ENCODE measurements at regions not wholly inside any gene's neighbourhood (a gene's known extent, or its start where the extent isn't known, plus 50 kb on each side); places are given as distances from the start of the nearest gene placed in this dataset.
A peak's percentile ranks its signal among the peaks of the same experiment; 100 is the strongest.

DNA sequence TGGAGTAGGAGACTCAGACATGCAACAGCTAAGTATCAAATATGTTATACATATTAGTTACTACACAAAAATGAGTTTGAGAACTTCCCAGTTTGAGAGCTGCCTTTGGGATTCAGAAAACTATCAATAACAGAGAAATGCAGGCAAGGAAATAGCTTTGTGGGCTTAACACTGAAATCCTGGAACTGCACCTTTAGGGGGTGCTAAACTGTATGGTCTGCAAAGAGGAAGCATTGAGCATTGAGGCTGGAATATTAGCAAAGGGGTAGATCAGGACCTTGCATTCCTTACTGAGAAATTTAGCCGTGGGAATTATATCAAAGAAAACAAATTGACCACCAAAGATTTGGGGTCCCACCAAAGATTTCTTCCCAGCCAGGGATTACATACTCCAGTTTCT is 580.0 kb downstream of the ZNF385D start:
- TF ChIP-seq CTCF (conservative IDR thresholded peaks at IDR 0.05 in 1 of 2, IDR thresholded peaks at IDR 0.05 in 1 of 2; ENCODE audit: extremely low read depth in 1 of 2, insufficient read depth in 1 of 2, low read depth in 1 of 2, low read length in 2 of 2) (peak; percentile 43 to 44), EZH2 (IDR thresholded peaks at IDR 0.05; ENCODE audit: borderline replicate concordance, low read length) (no peak)

All from mammary epithelial cell (primary cell).